ENCODE measurements at regions not wholly inside any gene's neighbourhood (a gene's known extent, or its start where the extent isn't known, plus 50 kb on each side); places are given as distances from the start of the nearest gene placed in this dataset.

- TF ChIP-seq ZFP3 (CRISPR knock-in tag; IDR thresholded peaks at IDR 0.05) = no peak
- no peak for TF ChIP-seq ARNTL (CRISPR knock-in tag; IDR thresholded peaks at IDR 0.05; ENCODE audit: borderline replicate concordance, low read depth)
- no peak for TF ChIP-seq ZNF565 (CRISPR knock-in tag; conservative IDR thresholded peaks at IDR 0.05; ENCODE audit: low read depth)
- TF ChIP-seq CREB5 (CRISPR knock-in tag; IDR thresholded peaks at IDR 0.05; ENCODE audit: low read depth) = no peak
- TF ChIP-seq CSDC2 (CRISPR knock-in tag; IDR thresholded peaks at IDR 0.05) = no peak
Observed at GRCh38 chr6:4287372-4287771, 152.0 kb upstream of the ECI2 start.

All from SK-N-SH treated with all-trans-retinoic acid at 6 μM for 48 hours (cell line).